Osteoblast (primary cell): ENCODE measurements at regions not wholly inside any gene's neighbourhood (a gene's known extent, or its start where the extent isn't known, plus 50 kb on each side); places are given as distances from the start of the nearest gene placed in this dataset.

Experiments used
- DNase-seq: peaks from one replicate; pipeline ENCODE4 v3.0.0; 2011; ENCODE audit warnings: low spot score, mixed read lengths; ENCODE audit not compliant: insufficient read length; ENCODE audit errors: missing footprints
- H2AFZ ChIP-seq: 2 replicates; pipeline ENCODE4 v1.6.0; 2011; ENCODE audit warnings: mild to moderate bottlenecking, low read length
- H3K27ac ChIP-seq: 2 replicates; pipeline ENCODE4 v1.5.1; 2011; ENCODE audit warnings: mild to moderate bottlenecking, low read depth, low read length, moderate library complexity
- H3K27me3 ChIP-seq: 2 replicates; pipeline ENCODE4 v1.6.0; 2012; ENCODE audit warnings: mild to moderate bottlenecking, control low read depth, inconsistent platforms, low read length, moderate library complexity; ENCODE audit not compliant: insufficient read depth
- H3K36me3 ChIP-seq: 2 replicates; pipeline ENCODE4 v1.5.1; 2011; ENCODE audit warnings: mild to moderate bottlenecking, low read length, control low read depth, moderate library complexity; ENCODE audit not compliant: insufficient read depth
- H3K4me1 ChIP-seq: 2 replicates; pipeline ENCODE4 v1.5.1; 2011; ENCODE audit warnings: mild to moderate bottlenecking, low read length, control low read depth, moderate library complexity; ENCODE audit not compliant: insufficient read depth
- H3K4me2 ChIP-seq: 2 replicates; pipeline ENCODE4 v1.6.0; 2011; ENCODE audit warnings: mild to moderate bottlenecking, low read length; ENCODE audit not compliant: insufficient read depth
- H3K4me3 ChIP-seq: fragments of 200-600 bp; sonication (generic); 3 replicates; pipeline ENCODE4 v1.5.1; 2012; ENCODE audit warnings: mild to moderate bottlenecking, low read length, inconsistent platforms; ENCODE audit not compliant: insufficient read depth
- H3K79me2 ChIP-seq: 2 replicates; pipeline ENCODE4 v1.6.0; 2012; ENCODE audit warnings: mild to moderate bottlenecking, low read length, control low read depth, inconsistent platforms; ENCODE audit not compliant: insufficient read depth
- H3K9me3 ChIP-seq: 2 replicates; pipeline ENCODE4 v1.5.1; 2011; ENCODE audit warnings: low read depth, low read length, control low read depth
- H4K20me1 ChIP-seq: 2 replicates; pipeline ENCODE4 v1.6.0; 2012; ENCODE audit warnings: mild to moderate bottlenecking, low read length, control low read depth; ENCODE audit not compliant: insufficient read depth
- TF ChIP-seq, protein P1 (sequence below): IDR thresholded peaks from 2 replicates; pipeline ENCODE4 v1.5.1; 2011; ENCODE audit warnings: mild to moderate bottlenecking, low read depth, low read length, moderate library complexity; ENCODE audit errors: extremely low read depth

DNA sequence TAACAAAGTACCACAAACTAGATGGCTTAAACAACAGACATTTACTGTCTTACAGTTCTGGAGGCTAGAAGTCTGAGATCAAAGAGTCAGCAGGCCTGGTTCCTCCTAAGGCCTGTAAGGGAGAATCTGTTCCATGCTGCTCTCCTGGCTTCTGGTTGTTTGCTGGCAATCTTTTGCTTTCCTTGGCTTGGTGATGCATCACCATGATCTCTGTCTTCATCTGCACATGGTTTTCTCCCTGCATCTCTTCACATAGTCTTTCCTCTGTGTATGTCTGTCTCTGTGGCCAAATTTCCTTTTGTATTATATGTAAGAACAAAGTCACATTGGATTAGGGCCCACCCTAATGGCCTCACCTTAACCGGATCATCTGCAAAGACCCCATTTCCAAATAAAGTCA, 168.5 kb downstream of the CAPZA3 start:
- Histone ChIP-seq H3K27me3 (no peaks in the 10 kb centered on the region), H3K4me2 (no peak overlapping the region), H3K4me1 (no peaks in the 10 kb centered on the region), H3K4me3 (no peak overlapping the region), H3K79me2 (no peaks in the 10 kb centered on the region), H3K36me3 (no peaks in the 10 kb centered on the region), H3K9me3 (no peaks in the 10 kb centered on the region), H2AFZ (no peak overlapping the region), H4K20me1 (no peaks in the 10 kb centered on the region), H3K27ac (no peak overlapping the region)
- TF ChIP-seq, protein P1, sequence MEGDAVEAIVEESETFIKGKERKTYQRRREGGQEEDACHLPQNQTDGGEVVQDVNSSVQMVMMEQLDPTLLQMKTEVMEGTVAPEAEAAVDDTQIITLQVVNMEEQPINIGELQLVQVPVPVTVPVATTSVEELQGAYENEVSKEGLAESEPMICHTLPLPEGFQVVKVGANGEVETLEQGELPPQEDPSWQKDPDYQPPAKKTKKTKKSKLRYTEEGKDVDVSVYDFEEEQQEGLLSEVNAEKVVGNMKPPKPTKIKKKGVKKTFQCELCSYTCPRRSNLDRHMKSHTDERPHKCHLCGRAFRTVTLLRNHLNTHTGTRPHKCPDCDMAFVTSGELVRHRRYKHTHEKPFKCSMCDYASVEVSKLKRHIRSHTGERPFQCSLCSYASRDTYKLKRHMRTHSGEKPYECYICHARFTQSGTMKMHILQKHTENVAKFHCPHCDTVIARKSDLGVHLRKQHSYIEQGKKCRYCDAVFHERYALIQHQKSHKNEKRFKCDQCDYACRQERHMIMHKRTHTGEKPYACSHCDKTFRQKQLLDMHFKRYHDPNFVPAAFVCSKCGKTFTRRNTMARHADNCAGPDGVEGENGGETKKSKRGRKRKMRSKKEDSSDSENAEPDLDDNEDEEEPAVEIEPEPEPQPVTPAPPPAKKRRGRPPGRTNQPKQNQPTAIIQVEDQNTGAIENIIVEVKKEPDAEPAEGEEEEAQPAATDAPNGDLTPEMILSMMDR, result no peak
- DNase-seq, result no peak

GRCh38 chr12:18907127-18907526, 169.2 kb downstream of the CAPZA3 start:
- no peaks in the 10 kb centered on the region for H3K27me3 ChIP-seq
- DNase-seq, result no peak
- H4K20me1 ChIP-seq, result no peaks in the 10 kb centered on the region
- H3K36me3 ChIP-seq, result no peaks in the 10 kb centered on the region
- H2AFZ ChIP-seq, result no peak overlapping the region
- no peak overlapping the region for H3K27ac ChIP-seq
- H3K4me2 ChIP-seq, result no peak overlapping the region
- H3K79me2 ChIP-seq, result no peaks in the 10 kb centered on the region
- TF ChIP-seq, protein P1, result no peak
- H3K4me3 ChIP-seq, result no peak overlapping the region
- no peaks in the 10 kb centered on the region for H3K9me3 ChIP-seq
- no peaks in the 10 kb centered on the region for H3K4me1 ChIP-seq

GRCh38 chr12:18907728-18908127, 169.8 kb downstream of the CAPZA3 start:
- DNase-seq, result no peak

GRCh38 chr12:18908191-18908590, 170.3 kb downstream of the CAPZA3 start:
- Histone ChIP-seq H3K27ac (no peak overlapping the region), H3K27me3 (no peaks in the 10 kb centered on the region), H3K4me3 (no peak overlapping the region), H3K9me3 (no peaks in the 10 kb centered on the region), H3K4me2 (no peak overlapping the region), H2AFZ (peak overlapping the region; percentile 21), H4K20me1 (no peaks in the 10 kb centered on the region), H3K79me2 (no peaks in the 10 kb centered on the region), H3K36me3 (no peaks in the 10 kb centered on the region), H3K4me1 (no peaks in the 10 kb centered on the region)
- TF ChIP-seq, protein P1, result no peak
- DNase-seq, result no peak

More at GRCh38 chr12:18907728-18908127, 169.8 kb downstream of the CAPZA3 start:
- no peak overlapping the region for H3K4me3 ChIP-seq
- no peaks in the 10 kb centered on the region for H4K20me1 ChIP-seq
- TF ChIP-seq, protein P1, result no peak
- H3K36me3 ChIP-seq, result no peaks in the 10 kb centered on the region
- no peak overlapping the region for H3K4me2 ChIP-seq
- no peaks in the 10 kb centered on the region for H3K79me2 ChIP-seq
- no peaks in the 10 kb centered on the region for H3K27me3 ChIP-seq
- H2AFZ ChIP-seq, result peak overlapping the region; percentile 21
- no peaks in the 10 kb centered on the region for H3K9me3 ChIP-seq
- no peak overlapping the region for H3K27ac ChIP-seq
- H3K4me1 ChIP-seq, result no peaks in the 10 kb centered on the region
